Uterus (tissue), 3 donors: ENCODE measurements at regions not wholly inside any gene's neighbourhood (a gene's known extent, or its start where the extent isn't known, plus 50 kb on each side); places are given as distances from the start of the nearest gene placed in this dataset.

Experiments
- DNase-seq, 2 donors: peaks; one replicate each; pipeline ENCODE4 v3.0.0-alpha.2; 2019 to 2020
- H3K27ac ChIP-seq, 2 donors: fragments of 200-600 bp; sonication (generic); 1 replicate in 1 of 2; 2 replicates in 1 of 2; pipeline ENCODE4 v1.5.1; 2016 to 2018
- H3K27me3 ChIP-seq, 2 donors: fragments of 200-600 bp; sonication (generic); one replicate each; pipeline ENCODE4 v1.5.1; 2018 to 2019; ENCODE audit warnings: control low read depth in 1 of 2
- H3K36me3 ChIP-seq, 2 donors: fragments of 200-600 bp; sonication (generic); one replicate each; pipeline ENCODE4 v1.5.1; 2019; ENCODE audit warnings: control low read depth in 1 of 2
- H3K4me1 ChIP-seq, 2 donors: fragments of 200-600 bp; sonication (generic); one replicate each; pipeline ENCODE4 v1.5.1; 2018 to 2019; ENCODE audit warnings: control low read depth in 1 of 2
- H3K4me3 ChIP-seq, 2 donors: fragments of 200-600 bp; sonication (generic); 1 replicate in 1 of 2; 2 replicates in 1 of 2; pipeline ENCODE4 v1.5.1; 2018 to 2019; ENCODE audit warnings: mild to moderate bottlenecking in 1 of 2
- H3K9me3 ChIP-seq, 2 donors: fragments of 200-600 bp; sonication (generic); one replicate each; pipeline ENCODE4 v1.5.1; 2019; ENCODE audit warnings: control low read depth in 1 of 2
- POLR2A ChIP-seq, 2 donors: fragments of 450-650 bp; IDR thresholded peaks; one replicate each; pipeline ENCODE4 v1.6.1; 2016; ENCODE audit warnings: antibody characterized with exemption in 2 of 2, mild to moderate bottlenecking in 1 of 2, moderate library complexity in 1 of 2
- intact Hi-C: fragments of 100-400 bp; cut with DNase I; formaldehyde crosslinking; loops from one replicate; pipeline ENCODE4 v1.15.1; 2023; ENCODE audit warnings: low total_unique reads
- TF ChIP-seq, protein P1 (sequence below), 4 experiments: fragments of 200-600 bp in 2 of 4; fragments of 450-650 bp in 2 of 4; sonication (generic) in 2 of 4; IDR thresholded peaks; one replicate each; pipeline ENCODE4 v1.5.1; 2016 to 2019; ENCODE audit warnings: antibody characterized with exemption in 4 of 4, mild to moderate bottlenecking in 2 of 4, moderate library complexity in 1 of 4
- donor health status: DM: yes; HTN: yes; CAD: no.

DNA sequence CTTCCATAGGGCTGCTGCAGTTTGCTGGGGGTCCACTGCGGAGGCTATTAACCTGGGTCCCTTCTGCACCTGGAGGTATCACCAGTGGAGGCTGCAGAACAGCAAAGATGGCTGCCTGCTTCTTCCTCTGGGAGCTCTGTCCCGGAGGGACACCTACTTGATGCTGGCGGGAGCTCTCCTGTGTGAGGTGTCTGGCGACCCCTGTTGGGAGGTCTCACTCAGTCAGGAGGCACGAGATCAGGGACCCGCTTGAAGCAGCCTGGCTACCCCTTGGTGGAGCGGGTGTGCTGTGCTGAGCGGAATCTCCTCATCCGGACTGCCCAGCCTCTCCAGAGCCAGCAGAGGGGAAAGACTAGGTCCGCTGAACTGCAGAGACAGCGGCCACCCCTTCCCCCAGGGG is 56.0 kb upstream of the CTXND1 start:
- TF ChIP-seq, protein P1, sequence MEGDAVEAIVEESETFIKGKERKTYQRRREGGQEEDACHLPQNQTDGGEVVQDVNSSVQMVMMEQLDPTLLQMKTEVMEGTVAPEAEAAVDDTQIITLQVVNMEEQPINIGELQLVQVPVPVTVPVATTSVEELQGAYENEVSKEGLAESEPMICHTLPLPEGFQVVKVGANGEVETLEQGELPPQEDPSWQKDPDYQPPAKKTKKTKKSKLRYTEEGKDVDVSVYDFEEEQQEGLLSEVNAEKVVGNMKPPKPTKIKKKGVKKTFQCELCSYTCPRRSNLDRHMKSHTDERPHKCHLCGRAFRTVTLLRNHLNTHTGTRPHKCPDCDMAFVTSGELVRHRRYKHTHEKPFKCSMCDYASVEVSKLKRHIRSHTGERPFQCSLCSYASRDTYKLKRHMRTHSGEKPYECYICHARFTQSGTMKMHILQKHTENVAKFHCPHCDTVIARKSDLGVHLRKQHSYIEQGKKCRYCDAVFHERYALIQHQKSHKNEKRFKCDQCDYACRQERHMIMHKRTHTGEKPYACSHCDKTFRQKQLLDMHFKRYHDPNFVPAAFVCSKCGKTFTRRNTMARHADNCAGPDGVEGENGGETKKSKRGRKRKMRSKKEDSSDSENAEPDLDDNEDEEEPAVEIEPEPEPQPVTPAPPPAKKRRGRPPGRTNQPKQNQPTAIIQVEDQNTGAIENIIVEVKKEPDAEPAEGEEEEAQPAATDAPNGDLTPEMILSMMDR (IDR thresholded peaks at IDR 0.05) = no peak
- DNase-seq = no peak
- intact Hi-C loops = no loop called here

DNA sequence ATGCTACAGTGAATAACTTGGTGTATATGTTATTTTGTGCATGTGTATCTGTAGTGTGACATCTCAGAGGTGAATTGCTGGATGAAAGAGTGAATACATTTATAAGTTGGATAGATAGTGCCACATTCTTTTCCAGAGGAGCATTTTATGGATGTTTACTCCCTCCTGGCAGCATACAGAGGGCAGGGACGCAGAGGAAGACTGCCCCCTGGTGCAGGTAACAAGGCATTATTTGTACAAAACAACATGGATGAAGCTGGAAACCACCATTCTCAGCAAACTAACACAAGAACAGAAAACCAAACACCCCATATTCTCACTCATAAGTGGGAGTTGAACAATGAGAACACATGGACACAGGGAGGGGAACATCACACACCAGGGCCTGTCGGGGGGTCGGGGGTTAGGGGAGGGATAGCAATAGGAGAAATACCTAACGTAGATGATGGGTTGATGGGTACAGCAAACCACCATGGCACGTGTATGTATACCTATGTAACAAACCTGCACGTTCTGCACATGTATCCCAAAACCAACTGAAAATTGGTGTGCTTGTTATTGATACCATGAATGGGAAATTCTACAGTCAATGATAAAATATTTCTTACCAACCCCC is 57.9 kb upstream of the CTXND1 start:
- Histone ChIP-seq H3K27ac (no peak overlapping the region), H3K4me1 (no peaks in the 10 kb centered on the region), H3K27me3 (peaks cover 0 to 6% of the 10 kb centered on the region in 2 donors), H3K4me3 (no peak overlapping the region), H3K36me3 (no peaks in the 10 kb centered on the region), H3K9me3 (no peaks in the 10 kb centered on the region)
- TF ChIP-seq POLR2A (IDR thresholded peaks at IDR 0.05) = no peak
- TF ChIP-seq, protein P1 (IDR thresholded peaks at IDR 0.05) = peak in 1 of 4 experiments; percentile 13
- DNase-seq = no peak
- intact Hi-C loops = no loop called here

More for the DNA sequence above, 56.0 kb upstream of the CTXND1 start:
- no peaks in the 10 kb centered on the region for H3K4me1 ChIP-seq
- no peaks in the 10 kb centered on the region for H3K9me3 ChIP-seq
- H3K4me3 ChIP-seq = no peak overlapping the region
- no peak overlapping the region for H3K27ac ChIP-seq
- H3K27me3 ChIP-seq = no peaks in the 10 kb centered on the region
- H3K36me3 ChIP-seq = no peaks in the 10 kb centered on the region

DNA sequence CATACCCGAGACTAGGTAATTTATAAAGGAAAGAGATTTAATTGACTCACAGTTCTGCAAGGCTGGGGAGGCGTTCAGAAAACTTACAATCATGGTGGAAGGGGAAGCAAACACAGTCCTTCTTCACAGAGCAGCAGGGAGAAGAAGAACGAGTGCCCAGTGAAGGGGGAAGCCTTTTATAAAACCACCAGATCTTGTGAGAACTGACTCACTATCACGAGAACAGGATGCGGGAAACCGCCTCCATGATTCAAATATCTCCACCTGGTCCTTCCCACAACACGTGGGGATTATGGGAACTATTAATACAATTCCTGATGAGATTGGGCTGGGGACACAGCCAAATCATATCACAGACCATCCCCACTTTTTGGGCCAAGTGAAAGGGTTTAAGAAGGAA is 58.8 kb upstream of the CTXND1 start:
- Histone ChIP-seq H3K36me3 (no peaks in the 10 kb centered on the region), H3K4me1 (no peaks in the 10 kb centered on the region), H3K9me3 (no peaks in the 10 kb centered on the region), H3K27ac (no peak overlapping the region), H3K27me3 (peaks cover 0 to 6% of the 10 kb centered on the region in 2 donors), H3K4me3 (no peak overlapping the region)
- DNase-seq = no peak
- TF ChIP-seq POLR2A (IDR thresholded peaks at IDR 0.05) = no peak
- TF ChIP-seq, protein P1 (IDR thresholded peaks at IDR 0.05) = no peak
- intact Hi-C loops = no loop called here

DNA sequence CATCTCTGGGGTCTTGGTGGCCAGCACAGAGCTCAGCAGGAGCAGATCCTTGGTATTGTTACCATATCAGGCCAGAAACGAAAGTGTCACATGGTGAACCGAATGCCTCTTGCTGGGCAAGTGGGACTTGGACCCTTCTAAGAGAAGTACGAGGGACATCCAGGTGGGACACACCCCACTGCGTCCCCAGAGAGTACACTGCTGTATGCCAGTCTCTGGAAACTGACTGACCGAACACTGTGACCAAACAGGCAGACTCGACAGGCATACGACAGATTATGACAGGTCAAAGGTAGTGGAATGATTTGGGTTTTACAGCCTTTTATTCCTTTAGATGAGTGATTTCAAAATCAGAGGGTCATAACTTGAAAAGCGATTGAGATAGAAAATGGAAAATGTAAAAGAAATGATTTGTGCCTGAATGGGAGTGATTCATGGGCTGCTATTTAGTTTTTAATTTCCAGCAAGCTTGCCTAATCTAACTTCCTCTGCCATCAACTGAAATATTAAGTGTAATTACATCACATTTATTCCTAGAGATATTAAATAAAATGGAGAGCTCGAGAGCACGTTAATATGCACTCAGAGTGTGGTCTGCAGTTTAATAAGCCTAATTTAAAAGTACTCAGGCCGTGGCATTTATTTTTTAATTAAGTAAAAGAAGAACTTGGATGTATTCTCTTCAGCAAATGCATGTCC is 63.4 kb upstream of the CTXND1 start:
- intact Hi-C loops = no loop called here
- H3K9me3 ChIP-seq = no peaks in the 10 kb centered on the region
- no peak overlapping the region for H3K27ac ChIP-seq
- H3K27me3 ChIP-seq = peaks cover 0 to 11% of the 10 kb centered on the region in 2 donors
- H3K36me3 ChIP-seq = no peaks in the 10 kb centered on the region
- no peaks in the 10 kb centered on the region for H3K4me1 ChIP-seq
- TF ChIP-seq POLR2A (IDR thresholded peaks at IDR 0.05) = no peak
- TF ChIP-seq, protein P1 (IDR thresholded peaks at IDR 0.05) = no peak
- no peak for DNase-seq
- no peak overlapping the region for H3K4me3 ChIP-seq

DNA sequence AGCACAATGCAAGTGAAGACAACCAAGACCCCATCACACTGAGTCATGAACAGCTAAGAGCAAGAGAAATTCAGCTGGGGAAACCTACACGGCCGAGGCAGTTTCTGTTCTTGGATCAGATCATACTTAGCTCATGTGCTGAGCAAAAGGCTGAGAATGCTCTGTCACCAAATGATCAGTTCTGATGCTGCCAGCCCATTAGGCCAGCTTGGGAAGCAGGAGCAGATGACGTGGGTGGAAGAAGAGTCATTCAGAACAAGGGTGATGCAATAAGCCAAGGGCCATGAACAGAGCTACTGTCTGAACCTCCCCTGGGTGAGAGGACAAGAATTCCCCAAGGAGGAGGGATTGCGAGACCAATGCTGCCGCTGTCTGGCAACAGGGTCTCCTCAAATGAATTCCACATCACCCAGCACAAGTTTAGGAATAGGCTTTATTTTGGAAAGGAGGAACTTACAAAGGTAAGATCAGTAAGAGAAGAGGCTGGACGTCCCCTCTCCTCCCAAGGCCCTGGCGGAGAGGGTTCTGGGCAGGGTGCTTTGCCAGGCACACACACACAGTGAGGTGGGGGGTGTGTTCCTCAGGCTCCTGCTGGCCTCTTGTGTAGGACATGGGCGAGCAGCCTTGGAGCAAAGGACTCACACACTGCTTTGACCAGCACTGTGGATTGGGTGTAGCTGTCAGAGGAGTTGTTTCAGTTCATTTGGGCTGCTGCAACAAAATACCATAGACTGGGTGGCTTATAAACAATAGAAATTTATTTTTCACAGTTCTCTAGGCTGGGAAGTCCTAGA is 65.6 kb upstream of the CTXND1 start:
- H3K9me3 ChIP-seq = no peaks in the 10 kb centered on the region
- intact Hi-C loops = no loop called here
- H3K27ac ChIP-seq = no peak overlapping the region
- H3K4me1 ChIP-seq = no peaks in the 10 kb centered on the region
- H3K27me3 ChIP-seq = peaks cover 0 to 11% of the 10 kb centered on the region in 2 donors
- H3K4me3 ChIP-seq = no peak overlapping the region
- TF ChIP-seq POLR2A (IDR thresholded peaks at IDR 0.05) = no peak
- TF ChIP-seq, protein P1 (IDR thresholded peaks at IDR 0.05) = no peak
- no peak for DNase-seq
- H3K36me3 ChIP-seq = no peaks in the 10 kb centered on the region
